GM18909 (cell line): ENCODE measurements at regions not wholly inside any gene's neighbourhood (a gene's known extent, or its start where the extent isn't known, plus 50 kb on each side); places are given as distances from the start of the nearest gene placed in this dataset.

ENCODE experiments used
- ATAC-seq: cut with Tn5 transposase; IDR thresholded peaks from one replicate; pipeline ENCODE4 v1.9.1; 2021; ENCODE audit warnings: mild to moderate bottlenecking; ENCODE audit not compliant: unreplicated experiment, poor library complexity

DNA sequence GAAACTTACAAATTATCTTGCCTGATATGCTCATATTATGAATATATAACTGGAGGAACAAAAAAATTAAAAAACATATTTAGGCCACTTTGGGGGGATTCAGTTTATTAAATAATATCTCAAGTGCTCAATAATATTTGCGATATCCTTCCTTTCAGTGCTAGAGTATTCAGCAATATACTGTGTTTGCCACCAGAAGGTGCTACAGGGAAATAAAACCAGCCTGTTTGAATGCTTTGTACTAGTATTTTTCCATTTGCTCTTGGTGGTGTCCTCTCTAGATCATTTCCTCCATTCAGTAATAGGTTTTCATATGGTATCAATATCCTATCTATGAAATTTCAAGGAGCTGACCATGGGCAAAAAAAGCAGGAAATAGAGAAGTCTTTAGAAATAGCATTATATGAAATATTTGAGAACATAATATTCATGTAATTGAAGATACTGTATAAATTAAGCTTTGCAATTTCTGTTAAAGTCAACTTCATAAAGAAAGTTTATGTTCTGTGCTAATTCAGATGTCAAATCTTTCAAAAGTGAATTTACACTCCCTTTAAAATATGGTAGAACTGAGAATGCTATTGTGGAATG, 106.2 kb upstream of the NAV3 start:
- peak; percentile 81 for ATAC-seq

GRCh38 chr12:77723308-77723707, 107.4 kb upstream of the NAV3 start:
- no peak for ATAC-seq

GRCh38 chr12:77722536-77722935, 108.2 kb upstream of the NAV3 start:
- ATAC-seq: no peak

GRCh38 chr12:77720258-77720657, 110.4 kb upstream of the NAV3 start:
- ATAC-seq: no peak

- no peak for ATAC-seq
These were observed 120.5 kb upstream of the NAV3 start for GRCh38 chr12:77710209-77710608.

DNA sequence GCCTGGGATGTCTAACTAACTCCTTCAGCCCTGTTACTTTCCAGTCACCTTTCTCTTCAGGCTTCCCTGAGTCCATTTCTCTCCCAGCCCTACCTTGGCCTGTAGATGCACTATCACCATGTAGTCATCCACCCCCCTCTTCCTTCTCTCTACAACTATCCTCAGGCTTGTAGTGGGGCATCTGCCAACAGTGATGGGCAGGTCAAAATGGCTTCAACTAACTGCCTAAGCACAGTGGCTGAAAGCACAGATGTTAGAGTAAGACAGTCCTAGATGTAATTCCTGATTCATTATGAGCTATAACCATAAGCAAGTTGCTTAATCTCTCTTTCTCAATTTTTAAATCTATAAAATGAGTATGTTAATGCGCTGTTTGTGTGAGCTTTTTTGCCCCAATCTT, 133.6 kb upstream of the NAV3 start:
- ATAC-seq: no peak

GRCh38 chr12:77696183-77696582, 134.5 kb upstream of the NAV3 start:
- no peak for ATAC-seq

GRCh38 chr12:77689510-77690086, 141.1 kb upstream of the NAV3 start:
- no peak for ATAC-seq

DNA sequence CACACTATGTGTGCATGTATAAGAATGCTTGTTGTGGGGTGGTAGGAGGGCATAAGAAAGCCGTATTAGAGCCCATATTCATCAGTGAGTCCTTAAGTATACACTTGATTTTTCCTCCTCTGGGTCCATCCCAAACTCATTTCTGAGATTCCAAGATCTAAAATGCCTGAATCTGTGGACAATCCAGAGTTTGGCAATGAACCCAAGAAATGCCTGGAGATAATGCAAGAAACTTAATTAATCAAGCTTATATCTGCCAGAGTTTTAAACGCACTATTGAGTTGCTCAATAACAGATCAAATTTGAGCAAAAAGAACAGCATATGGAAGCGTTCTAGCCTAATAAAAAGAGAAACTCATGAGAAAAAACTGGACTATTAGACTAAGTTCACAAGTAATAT, 143.4 kb upstream of the NAV3 start:
- ATAC-seq: no peak

GRCh38 chr12:77686760-77687159, 143.9 kb upstream of the NAV3 start:
- ATAC-seq: no peak

DNA sequence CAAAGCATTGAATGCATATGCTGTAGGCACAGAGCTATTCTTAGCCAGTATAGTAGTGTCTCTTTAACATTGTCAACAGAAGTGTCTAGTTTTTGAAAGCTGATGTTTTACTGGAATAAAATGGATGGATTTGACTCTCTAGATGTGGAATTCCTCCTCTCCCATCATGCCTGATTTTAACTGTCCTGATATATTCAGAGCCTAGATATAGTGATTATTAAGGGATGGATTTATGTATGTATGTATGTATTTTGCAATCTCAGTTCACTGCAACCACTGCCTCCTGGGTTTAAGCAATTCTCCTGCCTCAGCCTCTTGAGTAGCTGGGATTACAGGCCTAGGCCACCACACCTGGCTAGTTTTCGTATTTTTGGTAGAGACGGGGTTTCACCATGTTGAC, 144.8 kb upstream of the NAV3 start:
- ATAC-seq: no peak

- peak; percentile 78 for ATAC-seq
These were observed 145.6 kb upstream of the NAV3 start for GRCh38 chr12:77685112-77685511.

DNA sequence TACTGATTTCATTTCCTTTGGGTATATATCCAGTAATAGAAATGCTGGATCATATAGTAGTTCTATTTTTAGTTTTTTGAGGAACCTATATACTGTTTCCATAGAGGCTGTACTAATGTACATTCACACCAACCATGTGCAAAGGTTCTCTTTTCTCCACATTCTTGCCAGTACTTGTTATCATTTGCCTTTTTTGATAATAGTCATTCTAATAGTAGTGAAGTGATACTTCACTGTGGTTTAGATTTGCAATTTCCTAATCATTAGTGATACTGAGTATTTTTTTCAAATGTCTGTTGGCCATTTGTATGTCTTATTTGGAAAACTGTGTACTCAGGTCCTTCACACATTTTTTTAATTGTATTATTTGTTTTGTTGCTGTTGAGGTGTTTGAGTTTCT, 148.2 kb upstream of the NAV3 start:
- peak; percentile 61 for ATAC-seq

DNA sequence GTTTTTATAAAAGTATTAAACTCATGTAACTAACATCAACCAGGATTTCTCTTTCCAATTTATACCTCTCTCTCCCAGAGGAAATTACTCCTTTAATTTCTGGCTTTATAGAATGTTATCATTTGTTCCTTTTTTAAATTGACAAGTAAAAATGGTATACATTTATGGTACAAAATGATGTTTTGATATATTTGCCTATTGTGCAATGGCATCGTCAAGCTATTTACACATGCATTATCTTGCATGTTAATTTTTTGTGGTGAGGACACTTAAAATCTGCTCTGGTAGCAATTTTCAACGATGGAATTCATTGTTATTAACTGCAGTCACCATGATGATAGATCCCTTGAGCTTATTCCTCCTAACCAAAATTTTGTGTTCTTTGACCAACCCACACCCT, 149.0 kb upstream of the NAV3 start:
- no peak for ATAC-seq

- ATAC-seq: no peak
These were observed 151.0 kb upstream of the NAV3 start for GRCh38 chr12:77679686-77680085.

DNA sequence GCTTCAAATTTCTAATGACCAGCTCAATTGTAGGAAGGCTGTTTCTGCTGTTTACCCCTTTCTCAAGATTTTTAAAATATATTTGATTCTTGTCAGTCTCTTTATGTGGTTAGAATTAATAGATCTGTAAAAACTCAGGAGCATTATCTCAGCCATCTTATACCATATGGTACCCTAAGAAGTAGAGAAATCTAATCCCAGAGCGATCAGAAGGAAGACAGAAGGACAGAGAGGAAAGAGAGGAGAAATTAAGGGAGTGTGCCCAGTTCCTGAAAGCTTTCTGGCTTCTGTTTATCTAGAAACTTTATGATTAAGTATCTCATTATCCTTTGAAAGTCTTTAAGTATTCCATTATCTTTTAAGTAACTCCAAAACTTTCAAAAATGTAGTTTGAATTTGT, 152.1 kb upstream of the NAV3 start:
- ATAC-seq: no peak

DNA sequence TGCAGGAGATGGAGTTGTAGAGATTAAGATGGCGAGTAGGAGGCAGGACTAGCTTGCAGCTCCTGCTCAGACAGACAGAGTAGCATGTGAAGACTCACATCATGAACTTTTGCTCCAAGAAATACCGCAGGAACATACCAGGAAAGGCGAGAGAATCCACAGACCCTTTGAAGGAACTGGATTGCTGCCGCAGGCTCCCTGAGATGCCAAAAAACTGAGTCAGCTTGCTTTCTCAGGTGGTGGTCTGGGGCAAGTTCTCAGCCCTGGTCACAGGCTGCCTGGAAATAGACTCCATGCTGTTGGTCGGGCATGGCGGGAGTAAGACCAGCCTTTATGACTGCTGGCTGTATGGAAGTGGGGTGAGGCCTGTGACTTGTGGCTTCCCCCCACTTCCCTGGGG, 163.6 kb upstream of the NAV3 start:
- ATAC-seq: no peak

DNA sequence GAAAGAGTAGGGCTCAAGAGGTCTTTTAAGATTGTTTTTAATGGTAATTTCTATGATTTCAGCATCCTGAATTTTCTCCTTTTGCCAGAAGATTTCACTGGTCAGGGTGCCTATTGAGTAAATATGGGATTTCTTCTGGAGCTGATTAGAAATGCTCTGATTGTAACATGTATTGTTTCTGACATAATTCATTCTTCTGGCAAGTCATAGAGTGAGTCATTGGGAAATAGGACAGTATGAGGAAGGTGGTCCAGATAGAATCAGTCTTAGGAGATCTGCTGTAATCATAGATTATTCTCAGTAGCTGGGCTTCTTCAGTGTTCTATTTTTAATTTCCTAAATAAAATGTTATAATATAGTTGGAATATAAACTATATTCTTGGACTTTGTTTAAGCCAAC, 182.0 kb upstream of the NAV3 start:
- no peak for ATAC-seq

DNA sequence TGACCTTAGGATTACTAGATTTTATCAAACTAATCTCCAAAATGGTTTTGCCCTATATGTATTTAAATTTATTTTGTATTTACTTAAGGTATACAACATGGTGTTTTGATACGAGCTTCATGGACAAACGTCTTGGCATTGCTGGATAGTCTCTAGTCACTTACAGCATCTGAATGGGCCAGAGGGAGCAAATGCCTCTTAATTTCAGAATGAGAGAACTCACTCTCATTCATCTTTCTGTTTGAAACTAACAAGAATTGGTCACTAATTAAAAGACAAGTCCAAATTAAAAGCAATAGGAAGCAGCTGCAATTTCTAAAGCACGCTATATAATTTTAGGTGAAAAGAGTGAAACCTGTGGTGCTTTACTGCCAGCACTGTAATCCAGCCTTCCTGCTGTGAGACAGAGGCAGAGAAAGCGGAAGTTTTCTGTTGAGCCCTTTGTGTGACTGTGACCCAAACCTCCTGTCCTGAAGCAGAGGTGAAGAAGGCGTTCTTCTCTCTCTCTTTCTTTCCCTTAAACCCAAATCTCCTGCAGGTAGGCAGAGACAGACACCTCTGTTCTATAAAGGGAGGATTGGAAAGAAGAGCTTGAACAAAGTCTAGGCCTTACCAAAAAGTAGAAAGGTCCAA, 184.6 kb upstream of the NAV3 start:
- ATAC-seq: peak; percentile 96

- no peak for ATAC-seq
These were observed 185.6 kb upstream of the NAV3 start for GRCh38 chr12:77644915-77645605.

- no peak for ATAC-seq
These were observed 188.4 kb upstream of the NAV3 start for GRCh38 chr12:77642246-77642645.

GRCh38 chr12:77640356-77640755, 190.3 kb upstream of the NAV3 start:
- no peak for ATAC-seq
